ENCODE measurements at regions not wholly inside any gene's neighbourhood (a gene's known extent, or its start where the extent isn't known, plus 50 kb on each side); places are given as distances from the start of the nearest gene placed in this dataset.

DNA sequence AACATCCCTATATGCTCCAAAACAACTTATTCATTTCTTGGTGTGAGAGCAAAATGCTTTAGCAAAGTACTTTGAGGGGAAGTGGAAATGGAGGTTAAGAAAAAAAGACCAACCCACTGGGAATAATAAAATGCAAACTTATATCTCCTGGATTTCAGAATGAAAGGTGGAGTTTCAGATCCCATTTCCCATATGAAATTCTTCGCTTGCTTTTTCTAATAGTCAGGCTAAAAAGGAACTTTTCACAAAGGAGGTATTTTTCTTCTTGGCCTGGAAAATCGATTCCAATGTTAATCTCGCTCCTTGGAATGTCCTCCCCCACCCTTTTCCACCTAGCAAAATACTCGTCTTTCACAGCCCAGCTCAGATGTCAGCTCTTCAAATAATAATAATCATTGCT is 360.9 kb downstream of the LPIN1 start:
- no peak for TF ChIP-seq CTCF (conservative IDR thresholded peaks at IDR 0.05)
- TF ChIP-seq EZH2 (IDR thresholded peaks at IDR 0.05; ENCODE audit: low read depth): no peak
